Astrocyte of the spinal cord (primary cell): ENCODE measurements at regions not wholly inside any gene's neighbourhood (a gene's known extent, or its start where the extent isn't known, plus 50 kb on each side); places are given as distances from the start of the nearest gene placed in this dataset.

Source experiments
- DNase-seq: peaks from one replicate; pipeline ENCODE4 v3.0.0; 2011; ENCODE audit warnings: low read depth, low spot score
- H3K4me3 ChIP-seq: 2 replicates; pipeline ENCODE4 v1.5.1; 2011; ENCODE audit warnings: low read depth, mild to moderate bottlenecking, low read length, moderate library complexity
- CTCF ChIP-seq: IDR thresholded peaks from 2 replicates; pipeline ENCODE4 v1.5.1; 2012; ENCODE audit warnings: low read depth, mild to moderate bottlenecking, low read length, inconsistent platforms
- in situ Hi-C: cut with HindIII; loops from 2 replicates; pipeline ENCODE4 v1.10.0; 2017; ENCODE audit warnings: low sequenced_read_pairs

GRCh38 chr1:68308034-68308433, 75.7 kb upstream of the WLS start:
- DNase-seq, result no peak
- in situ Hi-C loops, result no loop called here
- no peak for TF ChIP-seq CTCF
- no peak overlapping the region for H3K4me3 ChIP-seq

GRCh38 chr1:68307378-68307787, 75.1 kb upstream of the WLS start:
- TF ChIP-seq CTCF, result no peak
- DNase-seq, result no peak
- H3K4me3 ChIP-seq, result no peak overlapping the region
- in situ Hi-C loops, result no loop called here

- in situ Hi-C loops, result no loop called here
- H3K4me3 ChIP-seq, result no peak overlapping the region
Observed at GRCh38 chr1:68301471-68302001, 69.2 kb upstream of the WLS start.

GRCh38 chr1:68294367-68295066, 62.2 kb upstream of the WLS start:
- in situ Hi-C loops, result no loop called here
- no peak overlapping the region for H3K4me3 ChIP-seq
- DNase-seq, result peak; percentile 40
- no peak for TF ChIP-seq CTCF

More at GRCh38 chr1:68301471-68302001, 69.2 kb upstream of the WLS start:
- DNase-seq, result peak; percentile 82
- TF ChIP-seq CTCF, result no peak

DNA sequence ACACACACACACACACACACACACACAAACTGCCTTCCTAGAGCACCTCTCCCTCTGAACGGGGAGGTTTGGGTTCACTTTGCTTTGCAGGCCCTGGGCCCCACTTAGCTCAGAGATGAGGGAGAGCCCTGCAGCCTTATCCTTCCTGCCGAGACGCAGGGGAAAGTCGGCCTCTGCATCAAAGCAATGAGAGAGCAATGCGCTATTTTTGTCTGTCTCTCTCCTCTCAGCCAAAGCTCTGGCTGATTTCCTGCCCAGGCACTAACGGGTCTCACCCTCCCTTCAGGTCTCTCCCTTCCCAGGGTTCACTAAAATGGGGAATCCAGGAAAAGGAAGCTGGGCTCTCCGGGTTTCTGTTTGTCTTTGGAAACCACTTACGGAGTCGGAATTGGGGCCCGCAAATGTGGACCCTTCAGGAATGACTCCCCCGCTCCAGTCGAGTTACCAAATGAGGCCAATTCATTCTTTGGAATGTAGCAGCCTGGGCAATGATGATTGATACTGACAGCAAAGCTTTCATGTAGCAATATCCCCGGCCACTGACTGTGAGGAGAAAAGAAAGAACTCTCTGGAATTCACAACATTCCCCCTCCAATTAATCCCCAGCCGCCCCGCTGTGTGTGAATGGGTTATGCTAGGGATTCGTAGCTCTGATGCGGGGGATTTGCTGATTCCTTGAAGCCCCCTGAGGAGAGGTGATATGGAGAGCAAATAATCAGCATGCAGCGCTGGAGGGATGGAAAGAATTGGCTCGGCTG, 61.5 kb upstream of the WLS start:
- TF ChIP-seq CTCF, result no peak
- DNase-seq, result peak; percentile 89
- in situ Hi-C loops, result no loop called here
- no peak overlapping the region for H3K4me3 ChIP-seq

DNA sequence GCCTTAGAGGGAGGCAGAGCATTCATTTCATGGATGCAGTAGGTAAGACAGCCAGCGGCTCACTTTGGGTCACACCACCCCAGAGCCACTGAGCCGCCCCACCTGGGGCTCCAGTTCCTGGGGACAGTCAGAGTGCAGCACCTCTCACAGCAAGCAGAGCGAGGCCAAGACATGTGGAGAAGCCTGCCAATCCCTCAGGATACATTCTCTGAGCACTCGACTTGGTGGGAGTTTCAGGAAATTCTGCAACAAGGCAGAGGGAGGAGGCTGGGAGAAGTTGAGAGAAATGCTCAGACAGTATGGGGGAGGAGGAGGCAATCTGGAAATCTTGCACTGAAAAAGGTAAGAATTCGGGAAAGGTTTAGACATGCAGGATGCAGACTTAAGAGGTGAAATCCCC, 60.8 kb upstream of the WLS start:
- no peak for TF ChIP-seq CTCF
- no peak for DNase-seq
- H3K4me3 ChIP-seq, result no peak overlapping the region
- in situ Hi-C loops, result no loop called here
